ENCODE measurements at regions not wholly inside any gene's neighbourhood (a gene's known extent, or its start where the extent isn't known, plus 50 kb on each side); places are given as distances from the start of the nearest gene placed in this dataset.

DNA sequence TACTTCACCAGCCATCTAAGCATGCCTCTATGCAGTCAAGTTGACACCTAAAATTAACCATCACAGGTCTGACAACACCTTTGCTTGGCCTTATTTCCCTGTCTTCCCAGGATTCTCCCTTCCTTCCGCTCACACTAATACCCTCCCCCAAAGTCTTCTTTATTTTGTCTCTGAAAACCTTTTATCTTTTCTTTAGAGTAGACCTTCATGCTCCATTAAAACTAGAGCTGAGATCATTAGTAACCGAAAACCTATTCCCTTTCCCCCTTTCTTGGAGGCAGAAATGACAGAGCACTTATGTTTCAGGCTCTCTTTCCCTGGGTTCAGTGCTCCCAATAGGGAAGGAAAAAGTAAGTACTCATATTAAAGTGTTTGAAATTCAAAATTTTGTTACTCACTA, 423.8 kb downstream of the YTHDC2 start:
- POLR2A ChIA-PET = no interaction called here
- no TSS peak for BruUV-seq (replicated peaks)
- Histone ChIP-seq H3K4me3 (ENCODE audit: low read depth in 2 of 2, low read length in 2 of 2) (no peak overlapping the region), H3K27me3 (ENCODE audit: control insufficient read depth, insufficient read depth, low read length) (no peaks in the 10 kb centered on the region), H3K36me3 (ENCODE audit: control insufficient read depth, insufficient read depth, low read length) (no peaks in the 10 kb centered on the region), H3K27ac (ENCODE audit: low read length) (no peak overlapping the region), H3K4me1 (ENCODE audit: control insufficient read depth, insufficient read depth, low read length) (no peaks in the 10 kb centered on the region), H3K9me3 (ENCODE audit: control insufficient read depth, insufficient read depth, low read depth, low read length) (no peaks in the 10 kb centered on the region)
- intact Hi-C loops (cut with micrococcal nuclease; ENCODE audit: unreplicated experiment) (no loop called here), in situ Hi-C loops (cut with HindIII; ENCODE audit: low pct_unique_long_range_greater_than_20kb, low sequenced_read_pairs) (no loop called here)
- TF ChIP-seq SIN3A (IDR thresholded peaks at IDR 0.05; ENCODE audit: borderline replicate concordance, insufficient read depth, low read depth, low read length) (no peak), CTCF (IDR thresholded peaks at IDR 0.05) (no peak), TCF7L2 (IDR thresholded peaks at IDR 0.05; ENCODE audit: low read depth, low read length) (no peak), POLR2AphosphoS5 (IDR thresholded peaks at IDR 0.05; ENCODE audit: low read depth, low read length) (no peak)
- TF ChIP-seq, protein P1, sequence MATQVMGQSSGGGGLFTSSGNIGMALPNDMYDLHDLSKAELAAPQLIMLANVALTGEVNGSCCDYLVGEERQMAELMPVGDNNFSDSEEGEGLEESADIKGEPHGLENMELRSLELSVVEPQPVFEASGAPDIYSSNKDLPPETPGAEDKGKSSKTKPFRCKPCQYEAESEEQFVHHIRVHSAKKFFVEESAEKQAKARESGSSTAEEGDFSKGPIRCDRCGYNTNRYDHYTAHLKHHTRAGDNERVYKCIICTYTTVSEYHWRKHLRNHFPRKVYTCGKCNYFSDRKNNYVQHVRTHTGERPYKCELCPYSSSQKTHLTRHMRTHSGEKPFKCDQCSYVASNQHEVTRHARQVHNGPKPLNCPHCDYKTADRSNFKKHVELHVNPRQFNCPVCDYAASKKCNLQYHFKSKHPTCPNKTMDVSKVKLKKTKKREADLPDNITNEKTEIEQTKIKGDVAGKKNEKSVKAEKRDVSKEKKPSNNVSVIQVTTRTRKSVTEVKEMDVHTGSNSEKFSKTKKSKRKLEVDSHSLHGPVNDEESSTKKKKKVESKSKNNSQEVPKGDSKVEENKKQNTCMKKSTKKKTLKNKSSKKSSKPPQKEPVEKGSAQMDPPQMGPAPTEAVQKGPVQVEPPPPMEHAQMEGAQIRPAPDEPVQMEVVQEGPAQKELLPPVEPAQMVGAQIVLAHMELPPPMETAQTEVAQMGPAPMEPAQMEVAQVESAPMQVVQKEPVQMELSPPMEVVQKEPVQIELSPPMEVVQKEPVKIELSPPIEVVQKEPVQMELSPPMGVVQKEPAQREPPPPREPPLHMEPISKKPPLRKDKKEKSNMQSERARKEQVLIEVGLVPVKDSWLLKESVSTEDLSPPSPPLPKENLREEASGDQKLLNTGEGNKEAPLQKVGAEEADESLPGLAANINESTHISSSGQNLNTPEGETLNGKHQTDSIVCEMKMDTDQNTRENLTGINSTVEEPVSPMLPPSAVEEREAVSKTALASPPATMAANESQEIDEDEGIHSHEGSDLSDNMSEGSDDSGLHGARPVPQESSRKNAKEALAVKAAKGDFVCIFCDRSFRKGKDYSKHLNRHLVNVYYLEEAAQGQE (IDR thresholded peaks at IDR 0.05; ENCODE audit: insufficient read depth in 1 of 2, low read depth in 2 of 2, low read length in 1 of 2) = no peak
- ATAC-seq (no peak), DNase-seq (ENCODE audit: low read depth, low spot score) (no peak)
- CTCF ChIA-PET = no interaction called here

DNA sequence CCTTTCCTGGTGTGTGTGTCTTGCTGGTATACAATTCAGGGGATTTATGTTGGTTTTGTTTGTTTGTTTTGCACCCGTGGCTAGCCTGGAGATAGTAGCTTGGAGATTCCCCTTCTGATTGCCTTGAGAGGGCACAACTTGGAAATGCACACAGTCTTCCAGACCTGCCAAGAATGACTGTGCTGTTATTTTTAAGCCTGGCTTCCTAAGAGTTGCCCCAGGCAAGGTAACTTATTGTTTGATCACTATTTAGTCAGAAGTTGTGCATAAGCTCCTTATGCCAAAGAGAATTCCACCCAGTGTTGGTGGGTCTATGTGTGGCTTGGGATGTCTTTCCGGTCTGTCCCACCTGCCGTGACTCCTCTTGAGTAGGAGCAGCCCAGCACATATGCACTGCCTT, 421.9 kb upstream of the KCNN2 start:
- intact Hi-C loops (cut with micrococcal nuclease; ENCODE audit: unreplicated experiment) = no loop called here

More for the DNA sequence above, 421.9 kb upstream of the KCNN2 start:
- in situ Hi-C loops (cut with HindIII; ENCODE audit: low pct_unique_long_range_greater_than_20kb, low sequenced_read_pairs) = no loop called here
- no TSS peak for BruUV-seq (replicated peaks)
- POLR2A ChIA-PET = no interaction called here
- TF ChIP-seq POLR2AphosphoS5 (IDR thresholded peaks at IDR 0.05; ENCODE audit: low read depth, low read length) (no peak), SIN3A (IDR thresholded peaks at IDR 0.05; ENCODE audit: borderline replicate concordance, insufficient read depth, low read depth, low read length) (no peak), TCF7L2 (IDR thresholded peaks at IDR 0.05; ENCODE audit: low read depth, low read length) (no peak), CTCF (IDR thresholded peaks at IDR 0.05) (no peak)
- TF ChIP-seq, protein P1 (IDR thresholded peaks at IDR 0.05; ENCODE audit: insufficient read depth in 1 of 2, low read depth in 2 of 2, low read length in 1 of 2) = no peak
- H3K4me1 ChIP-seq (ENCODE audit: control insufficient read depth, insufficient read depth, low read length) = no peaks in the 10 kb centered on the region
- H3K27ac ChIP-seq (ENCODE audit: low read length) = no peak overlapping the region
- CTCF ChIA-PET = no interaction called here
- H3K9me3 ChIP-seq (ENCODE audit: control insufficient read depth, insufficient read depth, low read depth, low read length) = no peaks in the 10 kb centered on the region
- no peaks in the 10 kb centered on the region for H3K36me3 ChIP-seq (ENCODE audit: control insufficient read depth, insufficient read depth, low read length)
- ATAC-seq (no peak), DNase-seq (ENCODE audit: low read depth, low spot score) (no peak)
- H3K27me3 ChIP-seq (ENCODE audit: control insufficient read depth, insufficient read depth, low read length) = no peaks in the 10 kb centered on the region
- no peak overlapping the region for H3K4me3 ChIP-seq (ENCODE audit: low read depth in 2 of 2, low read length in 2 of 2)

Measured in Panc1 (cell line).